Testis (tissue), 2 donors: ENCODE measurements at regions not wholly inside any gene's neighbourhood (a gene's known extent, or its start where the extent isn't known, plus 50 kb on each side); places are given as distances from the start of the nearest gene placed in this dataset.

ENCODE experiments used
- DNase-seq: peaks from one replicate; pipeline ENCODE4 v3.0.0-alpha.2; 2019
- H3K27ac ChIP-seq, 2 donors: fragments of 200-600 bp; sonication (generic); one replicate each; pipeline ENCODE4 v1.5.1; 2019
- H3K27me3 ChIP-seq: fragments of 200-600 bp; sonication (generic); one replicate; pipeline ENCODE4 v1.5.1; 2019
- H3K36me3 ChIP-seq: fragments of 200-600 bp; sonication (generic); one replicate; pipeline ENCODE4 v1.5.1; 2017; ENCODE audit warnings: low read depth; ENCODE audit errors: missing control alignments
- H3K4me1 ChIP-seq: fragments of 200-600 bp; sonication (generic); one replicate; pipeline ENCODE4 v1.5.1; 2019
- H3K4me3 ChIP-seq, 2 donors: fragments of 200-600 bp; sonication (generic); one replicate each; pipeline ENCODE4 v1.5.1; 2017 to 2019
- H3K9me3 ChIP-seq: fragments of 200-600 bp; sonication (generic); one replicate; pipeline ENCODE4 v1.5.1; 2017
- POLR2A ChIP-seq: fragments of 450-650 bp; IDR thresholded peaks from one replicate; pipeline ENCODE4 v1.6.1; 2017; ENCODE audit warnings: antibody characterized with exemption, mild to moderate bottlenecking, moderate library complexity
- WGBS, 2 donors: methylation state at CpG; one replicate each; pipeline ENCODE4 v1.1.5; 2018; 5-methylcytosine and 5-hydroxymethylcytosine counted together
- intact Hi-C: fragments of 100-400 bp; cut with DNase I; formaldehyde crosslinking; loops from one replicate; pipeline ENCODE4 v1.15.1; 2023; ENCODE audit warnings: low total_unique reads
- TF ChIP-seq, protein P1 (sequence below), 3 experiments: fragments of 450-650 bp in 2 of 3; fragments of 200-600 bp in 1 of 3; sonication (generic) in 1 of 3; IDR thresholded peaks; one replicate each; pipeline ENCODE4 v1.5.1; 2016 to 2019; ENCODE audit warnings: antibody characterized with exemption in 3 of 3, mild to moderate bottlenecking in 2 of 3, moderate library complexity in 1 of 3

DNA sequence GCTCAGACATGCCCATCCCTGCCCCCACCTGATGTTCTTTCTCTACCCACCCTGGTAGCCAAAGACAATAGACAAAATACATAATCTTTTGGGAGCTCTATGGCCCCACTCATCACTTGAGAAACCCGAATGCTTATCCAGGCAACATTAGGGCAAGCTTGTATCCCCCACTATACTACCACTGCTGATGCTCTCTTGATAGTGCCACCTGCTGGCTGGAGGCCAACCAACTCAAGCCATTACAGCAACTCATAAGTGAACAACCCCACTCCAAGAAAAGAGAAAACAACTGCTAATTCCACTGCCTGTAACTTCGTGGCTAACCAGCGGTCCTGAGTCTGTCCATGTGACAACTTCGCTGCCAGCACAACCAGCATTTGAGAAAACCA, 342.5 kb upstream of the TGFBR2 start:
- intact Hi-C loops, result no loop called here
- H3K27ac ChIP-seq, result no peak overlapping the region
- H3K36me3 ChIP-seq, result no peaks in the 10 kb centered on the region
- no peak overlapping the region for H3K4me3 ChIP-seq
- H3K4me1 ChIP-seq, result no peaks in the 10 kb centered on the region
- WGBS, 2 donors, result 81 to 86% methylated on average over 4 of the region's 4 CpGs
- DNase-seq, result peak; percentile 28
- H3K27me3 ChIP-seq, result no peaks in the 10 kb centered on the region
- TF ChIP-seq POLR2A, result no peak
- TF ChIP-seq, protein P1, sequence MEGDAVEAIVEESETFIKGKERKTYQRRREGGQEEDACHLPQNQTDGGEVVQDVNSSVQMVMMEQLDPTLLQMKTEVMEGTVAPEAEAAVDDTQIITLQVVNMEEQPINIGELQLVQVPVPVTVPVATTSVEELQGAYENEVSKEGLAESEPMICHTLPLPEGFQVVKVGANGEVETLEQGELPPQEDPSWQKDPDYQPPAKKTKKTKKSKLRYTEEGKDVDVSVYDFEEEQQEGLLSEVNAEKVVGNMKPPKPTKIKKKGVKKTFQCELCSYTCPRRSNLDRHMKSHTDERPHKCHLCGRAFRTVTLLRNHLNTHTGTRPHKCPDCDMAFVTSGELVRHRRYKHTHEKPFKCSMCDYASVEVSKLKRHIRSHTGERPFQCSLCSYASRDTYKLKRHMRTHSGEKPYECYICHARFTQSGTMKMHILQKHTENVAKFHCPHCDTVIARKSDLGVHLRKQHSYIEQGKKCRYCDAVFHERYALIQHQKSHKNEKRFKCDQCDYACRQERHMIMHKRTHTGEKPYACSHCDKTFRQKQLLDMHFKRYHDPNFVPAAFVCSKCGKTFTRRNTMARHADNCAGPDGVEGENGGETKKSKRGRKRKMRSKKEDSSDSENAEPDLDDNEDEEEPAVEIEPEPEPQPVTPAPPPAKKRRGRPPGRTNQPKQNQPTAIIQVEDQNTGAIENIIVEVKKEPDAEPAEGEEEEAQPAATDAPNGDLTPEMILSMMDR (IDR thresholded peaks at IDR 0.05), result no peak
- no peaks in the 10 kb centered on the region for H3K9me3 ChIP-seq

DNA sequence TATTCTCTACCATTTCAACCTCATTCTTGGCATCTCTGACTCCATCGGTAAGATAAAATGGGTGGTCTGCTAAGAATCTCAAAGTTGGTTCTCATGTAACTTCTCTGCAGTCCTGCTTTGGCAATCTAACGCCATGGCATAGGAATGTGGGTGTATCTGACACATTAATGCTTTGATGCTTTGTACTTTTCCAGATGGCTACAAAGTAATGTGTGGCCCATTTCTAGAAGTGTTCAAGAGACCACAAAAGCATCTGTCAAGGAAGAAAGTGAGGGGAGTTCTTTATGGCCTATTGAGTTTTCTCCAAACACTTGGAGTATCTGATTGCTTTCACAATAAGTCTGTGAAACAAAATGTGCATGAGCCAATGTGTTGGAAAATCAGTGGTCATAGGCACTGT, 339.9 kb upstream of the TGFBR2 start:
- Histone ChIP-seq H3K27me3 (no peaks in the 10 kb centered on the region), H3K36me3 (no peaks in the 10 kb centered on the region), H3K27ac (no peak overlapping the region), H3K4me3 (no peak overlapping the region), H3K4me1 (no peaks in the 10 kb centered on the region), H3K9me3 (no peaks in the 10 kb centered on the region)
- 83 to 89% methylated on average over 2 of the region's 2 CpGs for WGBS, 2 donors
- TF ChIP-seq POLR2A, result no peak
- TF ChIP-seq, protein P1 (IDR thresholded peaks at IDR 0.05), result no peak
- intact Hi-C loops, result no loop called here
- no peak for DNase-seq

DNA sequence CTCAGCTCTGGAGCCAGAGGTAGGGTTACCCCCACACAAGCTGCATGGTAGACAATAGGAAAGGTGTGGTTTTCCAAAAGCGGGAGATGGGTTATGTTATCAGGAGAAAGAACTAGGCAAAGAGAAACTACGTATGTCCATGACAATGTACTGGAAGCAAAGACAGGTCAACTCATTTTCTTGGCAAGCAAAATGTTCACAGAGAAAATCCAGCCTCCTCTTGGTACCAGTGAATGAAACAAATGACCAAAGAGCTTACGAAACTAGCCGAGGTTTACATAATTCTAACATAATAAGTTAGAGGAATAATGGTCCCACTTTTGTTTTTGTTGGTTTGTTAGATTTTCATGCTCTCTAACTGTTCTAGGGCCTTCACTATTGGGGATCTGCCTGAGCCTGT, 338.1 kb upstream of the TGFBR2 start:
- Histone ChIP-seq H3K36me3 (no peaks in the 10 kb centered on the region), H3K27me3 (no peaks in the 10 kb centered on the region), H3K4me1 (no peaks in the 10 kb centered on the region), H3K27ac (no peak overlapping the region), H3K9me3 (no peaks in the 10 kb centered on the region), H3K4me3 (no peak overlapping the region)
- intact Hi-C loops, result no loop called here
- TF ChIP-seq, protein P1 (IDR thresholded peaks at IDR 0.05), result no peak
- no peak for TF ChIP-seq POLR2A
- DNase-seq, result no peak
- WGBS, 2 donors, result 69 to 78% methylated on average over 4 of the region's 4 CpGs

DNA sequence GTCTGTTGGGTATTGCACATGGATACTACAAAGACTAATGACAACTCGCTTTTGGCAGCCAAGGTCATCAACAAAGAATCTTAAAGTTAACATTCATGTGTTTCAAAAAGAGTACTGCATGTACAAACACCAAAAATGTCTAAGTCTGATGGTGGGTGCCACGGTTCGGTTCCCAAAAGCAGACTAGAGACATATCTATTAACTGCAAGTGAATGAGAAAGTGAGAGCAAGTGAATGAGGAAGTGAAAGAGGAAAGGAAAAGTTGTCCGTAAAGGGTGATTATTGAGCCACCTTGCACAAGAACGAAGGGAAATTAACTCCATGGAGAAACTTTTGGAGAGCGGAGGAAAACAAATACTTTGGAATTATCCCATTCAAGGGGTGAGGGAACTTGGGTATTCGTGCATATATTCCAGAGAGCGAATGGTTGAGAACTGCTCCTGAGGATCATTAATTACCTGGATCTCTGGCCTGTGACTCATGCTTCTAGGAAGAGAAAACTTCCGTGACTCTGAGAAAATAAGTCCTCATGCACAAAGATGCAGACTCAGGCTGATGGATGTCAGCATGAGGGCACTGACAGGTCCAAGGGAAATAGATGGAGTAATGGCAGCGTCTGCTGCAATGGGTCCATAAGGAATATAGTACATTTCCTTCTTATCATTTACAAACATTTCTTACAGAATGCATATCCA, 336.5 kb upstream of the TGFBR2 start:
- Histone ChIP-seq H3K27ac (no peak overlapping the region), H3K27me3 (no peaks in the 10 kb centered on the region), H3K4me1 (no peaks in the 10 kb centered on the region), H3K9me3 (no peaks in the 10 kb centered on the region), H3K4me3 (no peak overlapping the region), H3K36me3 (no peaks in the 10 kb centered on the region)
- 87 to 96% methylated on average over 10 of the region's 10 CpGs for WGBS, 2 donors
- TF ChIP-seq, protein P1 (IDR thresholded peaks at IDR 0.05), result no peak
- no peak for TF ChIP-seq POLR2A
- DNase-seq, result no peak
- intact Hi-C loops, result no loop called here

DNA sequence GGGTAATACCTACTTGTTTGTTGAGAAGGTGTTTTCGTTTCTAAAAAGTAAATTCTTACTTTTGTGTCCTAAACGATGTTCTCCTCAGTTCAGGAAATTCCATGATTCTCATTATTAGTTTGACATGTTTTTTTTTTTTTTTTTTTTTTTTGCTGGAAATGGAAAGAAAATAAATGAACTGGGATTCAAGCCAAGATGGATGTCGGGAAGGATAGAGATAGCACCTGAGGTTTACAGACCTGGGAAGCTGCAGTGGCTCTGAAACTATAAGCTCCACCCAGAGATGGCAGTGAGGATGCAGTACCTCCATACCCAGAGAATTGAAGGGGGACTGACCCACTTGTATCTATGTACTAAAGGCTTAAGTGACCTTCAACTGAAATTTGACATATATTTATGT, 334.6 kb upstream of the TGFBR2 start:
- DNase-seq, result no peak
- WGBS, 2 donors, result 62 to 72% methylated on average over 3 of the region's 3 CpGs

More for the DNA sequence above, 334.6 kb upstream of the TGFBR2 start:
- no peaks in the 10 kb centered on the region for H3K27me3 ChIP-seq
- TF ChIP-seq, protein P1 (IDR thresholded peaks at IDR 0.05), result no peak
- TF ChIP-seq POLR2A, result no peak
- H3K27ac ChIP-seq, result no peak overlapping the region
- no peak overlapping the region for H3K4me3 ChIP-seq
- H3K36me3 ChIP-seq, result no peaks in the 10 kb centered on the region
- intact Hi-C loops, result no loop called here
- H3K9me3 ChIP-seq, result no peaks in the 10 kb centered on the region
- H3K4me1 ChIP-seq, result no peaks in the 10 kb centered on the region
